Mesenchymal stem cell (in vitro differentiated cells and primary cell): ENCODE measurements at regions not wholly inside any gene's neighbourhood (a gene's known extent, or its start where the extent isn't known, plus 50 kb on each side); places are given as distances from the start of the nearest gene placed in this dataset.

Experiments used
- DNase-seq: peaks from one replicate; pipeline ENCODE4 v3.0.0-alpha.2; 2013
- H2AFZ ChIP-seq: one replicate; pipeline ENCODE4 v1.6.1; 2013; ENCODE audit warnings: low read depth, mild to moderate bottlenecking, control low read depth, inconsistent platforms, low read length, moderate library complexity
- H2AK5ac ChIP-seq: 2 replicates; pipeline ENCODE4 v1.6.1; 2013; ENCODE audit warnings: low read length, moderate library complexity, mild to moderate bottlenecking, inconsistent platforms; ENCODE audit not compliant: severe bottlenecking
- H2BK120ac ChIP-seq: one replicate; pipeline ENCODE4 v1.6.1; 2013; ENCODE audit warnings: low read depth, mild to moderate bottlenecking, inconsistent platforms, low read length, moderate library complexity
- H2BK12ac ChIP-seq, 2 experiments: one replicate each; pipeline ENCODE4 v1.6.1; 2013; ENCODE audit warnings: inconsistent platforms in 2 of 2, low read length in 2 of 2, mild to moderate bottlenecking in 2 of 2, moderate library complexity in 2 of 2, control low read depth in 1 of 2
- H2BK15ac ChIP-seq: one replicate; pipeline ENCODE4 v1.6.1; 2013; ENCODE audit warnings: mild to moderate bottlenecking, low read depth, inconsistent platforms; ENCODE audit not compliant: poor library complexity, severe bottlenecking
- H2BK5ac ChIP-seq: 2 replicates; pipeline ENCODE4 v1.6.1; 2013; ENCODE audit warnings: low read depth, mild to moderate bottlenecking, low read length, control low read depth, inconsistent platforms; ENCODE audit not compliant: poor library complexity, severe bottlenecking
- H3K14ac ChIP-seq, 2 experiments: one replicate each; pipeline ENCODE4 v1.6.1; 2013; ENCODE audit warnings: inconsistent platforms in 2 of 2, low read length in 2 of 2, control low read depth in 1 of 2, mild to moderate bottlenecking in 1 of 2, moderate library complexity in 1 of 2
- H3K18ac ChIP-seq, 2 experiments: one replicate each; pipeline ENCODE4 v1.6.1; 2013; ENCODE audit warnings: inconsistent platforms in 2 of 2, low read length in 2 of 2, control low read depth in 1 of 2, low read depth in 1 of 2, mild to moderate bottlenecking in 1 of 2
- H3K23ac ChIP-seq, 2 experiments: one replicate each; pipeline ENCODE4 v1.6.1; 2013; ENCODE audit warnings: inconsistent platforms in 2 of 2, low read length in 2 of 2, mild to moderate bottlenecking in 2 of 2, moderate library complexity in 2 of 2, control low read depth in 1 of 2
- H3K27ac ChIP-seq: 2 replicates; pipeline ENCODE4 v1.5.1; 2013; ENCODE audit warnings: mild to moderate bottlenecking, moderate library complexity, low read length, control low read depth, inconsistent platforms; ENCODE audit not compliant: poor library complexity, severe bottlenecking
- H3K27me3 ChIP-seq, 2 experiments: 2 replicates each; pipeline versions ENCODE4 v1.6.1 to v1.7.0; 2013; ENCODE audit warnings: low read length in 2 of 2, mild to moderate bottlenecking in 2 of 2, moderate library complexity in 2 of 2, control low read depth in 1 of 2, inconsistent platforms in 1 of 2; ENCODE audit not compliant: control insufficient read depth in 1 of 2, insufficient read depth in 1 of 2
- H3K36me3 ChIP-seq, 2 experiments: 2 replicates each; pipeline versions ENCODE4 v1.6.1 to v1.7.0; 2013; ENCODE audit warnings: low read length in 2 of 2, control low read depth in 1 of 2, inconsistent platforms in 1 of 2, low read depth in 1 of 2, mild to moderate bottlenecking in 1 of 2; ENCODE audit not compliant: insufficient read depth in 2 of 2, control insufficient read depth in 1 of 2
- H3K4ac ChIP-seq, 2 experiments: one replicate each; pipeline ENCODE4 v1.6.1; 2013; ENCODE audit warnings: inconsistent platforms in 2 of 2, low read length in 2 of 2, mild to moderate bottlenecking in 2 of 2, moderate library complexity in 2 of 2, control low read depth in 1 of 2, low read depth in 1 of 2
- H3K4me1 ChIP-seq: 2 replicates; pipeline ENCODE4 v1.6.1; 2013; ENCODE audit warnings: low read depth, low read length, control low read depth; ENCODE audit not compliant: control insufficient read depth, insufficient read depth
- H3K4me2 ChIP-seq: 2 replicates; pipeline ENCODE4 v1.6.1; 2013; ENCODE audit warnings: low read length, mild to moderate bottlenecking, inconsistent platforms; ENCODE audit not compliant: poor library complexity, severe bottlenecking
- H3K4me3 ChIP-seq, 2 experiments: 2 replicates each; pipeline versions ENCODE4 v1.5.1 to v1.7.0; 2013; ENCODE audit warnings: low read length in 2 of 2, mild to moderate bottlenecking in 2 of 2, control low read depth in 1 of 2, low read depth in 1 of 2; ENCODE audit not compliant: insufficient read depth in 1 of 2
- H3K79me1 ChIP-seq: replicated peaks from 2 replicates; pipeline ENCODE4 v1.6.1; 2013; ENCODE audit warnings: mild to moderate bottlenecking, control low read depth, low read length, inconsistent platforms; ENCODE audit not compliant: poor library complexity, severe bottlenecking
- H3K9ac ChIP-seq: 2 replicates; pipeline ENCODE4 v1.7.0; 2013; ENCODE audit warnings: mild to moderate bottlenecking, low read length, moderate library complexity
- H3K9me3 ChIP-seq: 2 replicates; pipeline ENCODE4 v1.7.0; 2013; ENCODE audit warnings: mild to moderate bottlenecking, low read length; ENCODE audit not compliant: control insufficient read depth
- H4K8ac ChIP-seq: one replicate; pipeline ENCODE4 v1.6.1; 2013; ENCODE audit warnings: inconsistent platforms, mild to moderate bottlenecking, low read length, moderate library complexity
- H4K91ac ChIP-seq: one replicate; pipeline ENCODE4 v1.6.1; 2013; ENCODE audit warnings: mild to moderate bottlenecking, low read length, inconsistent platforms
- WGBS: methylation state at CpG from one replicate; pipeline ENCODE4 v1.1.7; 2013; ENCODE audit warnings: mixed read lengths; 5-methylcytosine and 5-hydroxymethylcytosine counted together

DNA sequence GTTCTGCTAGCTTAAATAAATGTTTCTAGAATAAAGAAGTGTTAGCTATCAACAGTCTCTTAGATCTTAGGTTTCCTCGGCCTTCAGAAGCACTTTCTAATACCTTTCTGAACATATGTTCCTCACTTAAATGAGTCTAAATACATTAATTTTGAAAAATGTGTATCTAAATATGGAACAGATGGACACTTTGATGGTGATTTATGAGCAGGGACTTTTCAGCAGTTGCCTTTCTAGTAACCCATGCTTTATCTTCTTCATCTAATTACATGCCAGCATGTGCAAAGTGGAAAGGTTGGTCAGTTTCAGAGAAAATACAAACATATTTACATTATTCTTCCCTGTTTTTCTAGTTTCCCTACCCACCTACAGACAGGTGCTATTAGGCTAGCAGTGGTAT, 797.0 kb upstream of the CHAC2 start:
- Histone ChIP-seq H3K23ac (no peak overlapping the region), H3K4ac (no peak overlapping the region), H3K18ac (no peak overlapping the region), H2BK12ac (no peak overlapping the region), H3K79me1 (no peaks in the 10 kb centered on the region), H3K27me3 (no peaks in the 10 kb centered on the region), H3K27ac (no peak overlapping the region), H2AK5ac (no peak overlapping the region), H3K4me3 (no peak overlapping the region), H3K4me1 (no peaks in the 10 kb centered on the region), H3K4me2 (no peak overlapping the region), H3K14ac (no peak overlapping the region), H4K8ac (no peak overlapping the region), H3K9me3 (no peaks in the 10 kb centered on the region), H2AFZ (no peak overlapping the region), H2BK120ac (no peak overlapping the region), H3K9ac (no peak overlapping the region), H2BK5ac (no peak overlapping the region), H4K91ac (no peak overlapping the region), H3K36me3 (no peaks in the 10 kb centered on the region), H2BK15ac (no peak overlapping the region)
- WGBS: no CpG with 5 or more reads among the region's 1 CpG
- no peak for DNase-seq

DNA sequence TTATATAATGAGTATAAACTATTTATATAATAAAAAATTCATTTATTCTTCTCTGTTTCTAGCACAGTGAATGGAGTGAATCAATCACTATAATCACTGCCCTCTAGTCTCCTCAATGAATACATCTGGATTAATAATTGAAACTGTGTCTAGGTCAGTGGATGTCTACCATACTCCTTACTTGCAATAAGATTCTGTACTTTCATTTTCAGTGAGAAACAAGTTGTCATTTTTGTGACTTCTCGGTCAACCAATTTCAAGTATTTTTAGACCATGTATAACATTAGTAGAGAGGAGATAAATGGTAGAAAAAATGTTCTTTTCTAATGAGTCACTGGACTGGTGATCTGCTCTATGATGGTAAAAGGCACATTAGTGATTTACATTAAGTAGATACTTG, 799.6 kb upstream of the CHAC2 start:
- Histone ChIP-seq H2BK12ac (no peak overlapping the region), H2AK5ac (no peak overlapping the region), H3K9me3 (peaks cover 4% of the 10 kb centered on the region), H3K4me3 (no peak overlapping the region), H3K27ac (no peak overlapping the region), H3K36me3 (no peaks in the 10 kb centered on the region), H4K8ac (no peak overlapping the region), H2BK120ac (no peak overlapping the region), H3K4me1 (no peaks in the 10 kb centered on the region), H3K14ac (no peak overlapping the region), H3K4me2 (no peak overlapping the region), H2AFZ (no peak overlapping the region), H3K18ac (no peak overlapping the region), H4K91ac (no peak overlapping the region), H3K27me3 (no peaks in the 10 kb centered on the region), H2BK5ac (no peak overlapping the region), H3K9ac (no peak overlapping the region), H3K79me1 (no peaks in the 10 kb centered on the region), H3K4ac (no peak overlapping the region), H2BK15ac (no peak overlapping the region), H3K23ac (no peak overlapping the region)
- no peak for DNase-seq
- WGBS: no CpG with 5 or more reads among the region's 1 CpG

DNA sequence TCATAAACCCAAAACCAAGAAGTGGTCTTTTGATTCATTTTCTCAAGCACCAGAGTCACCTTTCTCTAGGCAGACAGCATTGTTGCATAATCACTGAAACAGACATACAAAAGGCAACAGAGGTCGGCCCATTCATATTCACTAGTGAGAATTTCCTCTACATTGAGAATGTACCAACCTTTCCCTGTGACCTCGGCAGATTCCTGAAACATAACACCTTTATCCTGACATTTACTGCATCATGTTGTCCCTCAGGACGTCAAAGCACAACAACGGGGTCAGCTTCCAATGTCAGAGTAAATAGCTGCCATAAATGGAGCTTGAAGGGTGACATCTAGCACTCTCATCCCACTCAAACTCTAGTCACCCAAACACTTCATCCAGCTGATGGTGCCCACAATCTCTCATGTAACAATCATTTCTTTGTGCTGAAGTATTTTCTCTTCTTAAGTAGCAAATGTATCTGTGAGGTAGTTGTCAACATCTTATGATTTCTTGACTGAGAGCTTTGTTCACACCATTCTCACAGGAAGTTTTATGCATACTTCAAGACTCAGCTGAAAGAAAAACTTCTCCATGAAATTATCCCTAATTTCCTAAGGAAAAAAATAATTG, 802.6 kb upstream of the CHAC2 start:
- Histone ChIP-seq H3K23ac (no peak overlapping the region), H2BK120ac (no peak overlapping the region), H3K4me3 (no peak overlapping the region), H2BK12ac (no peak overlapping the region), H2BK15ac (no peak overlapping the region), H3K14ac (no peak overlapping the region), H2AFZ (no peak overlapping the region), H3K36me3 (no peaks in the 10 kb centered on the region), H3K79me1 (no peaks in the 10 kb centered on the region), H3K9ac (no peak overlapping the region), H3K4ac (no peak overlapping the region), H3K4me1 (no peaks in the 10 kb centered on the region), H4K91ac (no peak overlapping the region), H3K27me3 (no peaks in the 10 kb centered on the region), H2BK5ac (no peak overlapping the region), H3K18ac (no peak overlapping the region), H3K27ac (no peak overlapping the region), H3K4me2 (no peak overlapping the region), H3K9me3 (peaks cover 5% of the 10 kb centered on the region), H2AK5ac (no peak overlapping the region), H4K8ac (no peak overlapping the region)
- no peak for DNase-seq
- 47% methylated on average over 4 of the region's 4 CpGs for WGBS

DNA sequence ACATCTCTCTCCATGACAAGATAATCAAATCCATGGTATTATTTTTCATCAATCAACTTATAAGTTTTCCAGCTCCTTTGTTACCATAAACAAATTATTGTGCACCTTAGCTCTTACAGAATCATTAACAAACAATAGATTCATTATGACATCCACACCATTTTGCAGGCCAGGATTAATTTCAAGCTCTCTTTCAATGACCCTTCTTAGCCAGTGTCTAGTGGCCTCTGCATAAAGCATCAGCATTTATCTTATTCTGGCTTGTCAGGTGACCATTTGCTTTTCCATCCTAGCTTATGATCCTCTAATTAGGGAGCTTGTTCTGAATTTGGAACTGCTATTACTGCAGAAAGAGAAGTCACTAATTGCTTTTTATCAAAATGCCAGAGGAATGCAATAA, 806.2 kb upstream of the CHAC2 start:
- no peak overlapping the region for H2BK12ac ChIP-seq
- no peak overlapping the region for H3K27ac ChIP-seq
- H4K91ac ChIP-seq: no peak overlapping the region
- H3K14ac ChIP-seq: no peak overlapping the region
- H3K4me1 ChIP-seq: no peaks in the 10 kb centered on the region
- H4K8ac ChIP-seq: no peak overlapping the region
- H3K18ac ChIP-seq: no peak overlapping the region
- DNase-seq: no peak
- H2BK5ac ChIP-seq: no peak overlapping the region
- no peak overlapping the region for H2AFZ ChIP-seq
- no peak overlapping the region for H3K4ac ChIP-seq
- H3K4me2 ChIP-seq: no peak overlapping the region
- H3K4me3 ChIP-seq: no peak overlapping the region
- no peak overlapping the region for H3K23ac ChIP-seq
- H2AK5ac ChIP-seq: no peak overlapping the region
- no peak overlapping the region for H3K9ac ChIP-seq
- H2BK120ac ChIP-seq: no peak overlapping the region
- peaks cover 8% of the 10 kb centered on the region for H3K9me3 ChIP-seq
- H3K36me3 ChIP-seq: no peaks in the 10 kb centered on the region
- no peaks in the 10 kb centered on the region for H3K79me1 ChIP-seq
- H2BK15ac ChIP-seq: no peak overlapping the region
- H3K27me3 ChIP-seq: peaks cover 0 to 4% of the 10 kb centered on the region in 2 experiments
